Hematopoietic multipotent progenitor cell treated with erythropoietin and hydrocortisone succinate and interleukin-3 and kit ligand, for 17 days (in vitro differentiated cells): ENCODE measurements at regions not wholly inside any gene's neighbourhood (a gene's known extent, or its start where the extent isn't known, plus 50 kb on each side); places are given as distances from the start of the nearest gene placed in this dataset.

Experiments
- DNase-seq: peaks from one replicate; pipeline ENCODE4 v3.0.0-alpha.2; 2015; ENCODE audit warnings: low spot score

DNA sequence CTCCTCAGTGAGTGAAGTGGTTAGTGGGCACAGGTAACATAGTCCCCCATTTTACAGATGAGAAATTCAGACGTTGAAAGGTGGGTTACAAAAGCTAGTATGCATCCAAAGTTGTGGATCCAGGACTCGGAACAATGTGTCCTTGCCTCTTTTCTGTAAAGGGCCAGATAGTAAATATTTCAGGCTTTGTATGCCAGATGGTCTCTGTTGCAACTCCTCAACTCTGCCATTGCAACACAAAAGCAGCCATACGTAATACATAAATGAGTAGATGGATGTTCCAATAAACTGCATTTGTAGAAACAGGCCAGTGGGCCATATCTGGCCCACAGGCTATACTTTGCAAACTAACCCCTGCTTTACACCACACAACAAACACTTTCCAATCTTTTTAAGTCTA is 166.6 kb upstream of the PKDCC start:
- DNase-seq, result no peak

DNA sequence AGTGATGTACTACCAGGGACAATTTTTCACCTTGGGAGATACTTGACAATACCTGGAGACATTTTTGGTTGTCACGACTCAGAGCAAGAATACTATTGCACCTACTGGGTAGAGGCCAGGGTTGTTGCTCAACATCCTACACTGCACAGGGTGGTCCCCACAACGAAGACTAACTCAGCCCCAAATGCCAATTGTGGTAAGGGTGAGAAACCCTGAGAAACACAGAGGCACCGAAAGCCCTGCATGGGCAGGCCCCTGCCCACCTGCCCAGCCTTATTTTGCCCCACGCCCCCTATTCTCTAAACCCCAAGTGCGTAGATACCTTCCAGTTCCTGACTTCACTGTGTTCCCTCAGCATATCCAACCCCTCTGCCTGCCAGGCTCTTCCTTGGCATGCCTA is 163.1 kb upstream of the PKDCC start:
- no peak for DNase-seq

DNA sequence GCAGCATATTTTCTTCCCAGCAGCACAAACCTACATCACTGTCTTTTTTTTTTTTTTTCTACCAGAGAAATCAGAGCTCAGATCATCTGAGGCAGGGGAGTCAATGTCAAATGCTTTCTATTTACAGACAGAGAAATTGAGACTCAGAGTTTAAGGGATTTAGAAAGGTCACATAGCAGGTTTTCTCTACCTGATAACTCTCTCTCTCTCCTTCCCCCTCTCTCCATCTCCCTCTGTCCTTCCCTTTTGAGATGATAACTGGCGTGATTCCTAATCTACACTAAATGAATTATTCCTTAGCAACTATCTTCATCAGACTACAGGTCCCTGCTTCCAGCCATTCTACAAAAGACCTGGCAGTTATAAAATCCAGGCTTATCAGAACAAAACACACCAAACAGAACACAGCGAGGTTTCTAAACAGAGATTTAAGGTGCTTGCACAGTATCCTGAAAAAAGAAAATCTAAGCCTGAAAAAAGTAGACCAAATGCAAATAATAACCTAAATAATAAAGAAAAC is 161.6 kb upstream of the PKDCC start:
- DNase-seq, result no peak

DNA sequence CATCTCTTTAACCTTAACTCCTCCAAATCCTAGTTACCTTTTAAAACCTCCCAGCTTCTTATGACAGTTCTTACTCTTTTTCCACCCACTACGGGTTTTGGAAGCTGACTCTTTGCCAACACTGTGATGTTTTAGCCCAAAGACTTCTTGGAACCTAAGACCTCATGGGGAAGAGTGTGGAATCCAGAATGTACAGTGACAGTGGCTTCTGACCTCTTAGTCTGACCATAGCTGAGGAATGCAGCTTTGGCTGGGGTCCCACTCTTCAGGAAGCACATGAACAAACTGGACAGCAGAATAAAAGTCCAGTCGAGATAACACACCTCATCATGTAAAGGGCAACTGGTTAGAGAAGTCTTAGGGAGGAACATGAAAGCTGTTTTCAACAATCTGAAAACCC is 161.1 kb upstream of the PKDCC start:
- DNase-seq, result no peak

DNA sequence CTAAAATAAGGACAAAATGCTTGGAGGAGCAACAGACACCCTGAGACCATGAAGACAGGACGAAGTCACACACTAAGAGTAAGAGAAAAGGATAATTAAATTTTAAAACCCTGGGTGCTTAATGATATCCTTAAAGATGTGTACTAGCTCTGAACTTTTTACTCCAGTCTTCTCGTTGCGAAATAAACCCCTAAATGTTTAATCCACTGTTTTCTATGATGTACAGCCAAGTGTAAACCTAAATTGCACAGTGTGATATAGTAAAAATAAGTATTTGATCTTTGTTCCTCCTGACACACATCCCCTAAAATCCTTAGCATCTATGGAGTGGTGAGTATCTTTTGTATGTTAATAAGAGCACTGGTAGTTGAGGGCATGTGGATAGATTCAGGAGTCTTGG is 157.5 kb upstream of the PKDCC start:
- DNase-seq, result no peak

DNA sequence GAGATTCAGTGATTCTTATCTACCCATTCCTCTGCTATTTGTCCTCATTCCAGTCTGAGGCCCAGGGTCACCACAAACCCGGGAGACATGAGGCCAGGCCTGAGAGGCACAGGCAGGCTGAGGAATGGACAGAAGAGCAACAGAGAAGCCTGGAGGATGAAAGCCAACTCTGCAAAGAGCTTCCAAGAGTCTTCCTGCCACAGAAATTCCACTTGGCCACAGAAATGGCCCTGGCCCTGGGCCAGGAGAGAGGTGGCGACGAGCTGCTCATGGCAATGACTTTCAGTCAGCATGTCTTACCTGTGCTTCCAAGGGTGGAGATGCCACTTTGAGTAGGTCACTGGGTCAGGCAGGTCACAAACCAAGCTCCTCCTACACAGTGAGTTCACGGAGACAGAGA is 155.3 kb upstream of the PKDCC start:
- DNase-seq, result no peak

DNA sequence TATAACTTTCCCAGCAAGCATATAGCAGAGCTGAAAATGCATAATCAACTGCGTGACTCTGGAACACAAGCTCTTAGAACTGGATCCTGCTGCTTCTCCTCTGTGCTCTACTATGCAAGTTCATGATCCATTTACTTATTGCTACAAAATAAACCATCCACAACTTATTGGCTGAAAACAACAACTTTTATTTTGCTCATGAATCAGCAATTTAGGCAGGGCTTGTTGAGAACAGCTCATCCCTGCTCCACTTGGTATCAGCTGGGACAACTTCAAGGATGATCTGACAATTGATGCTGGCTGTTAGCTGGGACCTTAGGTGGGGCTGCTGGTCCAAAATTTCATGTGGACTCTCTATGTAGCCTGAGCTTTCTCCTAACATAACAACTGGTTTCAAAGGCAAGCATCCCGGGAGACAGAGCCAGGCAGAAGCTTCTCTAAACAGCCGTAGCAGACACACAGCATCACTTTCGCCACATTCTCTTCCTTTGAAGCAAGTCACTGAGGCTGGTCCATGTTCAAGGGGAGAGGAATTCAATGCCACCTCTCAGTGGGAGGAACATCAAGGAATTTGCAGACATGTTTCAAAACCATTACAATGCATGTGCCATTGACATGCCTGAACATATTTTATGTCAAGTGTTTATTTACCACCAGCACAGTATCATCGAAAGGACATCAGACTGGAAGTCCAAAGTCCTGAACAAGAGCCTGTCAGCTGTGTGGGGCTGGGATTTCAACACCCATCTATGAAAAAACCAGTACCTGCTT is 153.1 kb upstream of the PKDCC start:
- no peak for DNase-seq

DNA sequence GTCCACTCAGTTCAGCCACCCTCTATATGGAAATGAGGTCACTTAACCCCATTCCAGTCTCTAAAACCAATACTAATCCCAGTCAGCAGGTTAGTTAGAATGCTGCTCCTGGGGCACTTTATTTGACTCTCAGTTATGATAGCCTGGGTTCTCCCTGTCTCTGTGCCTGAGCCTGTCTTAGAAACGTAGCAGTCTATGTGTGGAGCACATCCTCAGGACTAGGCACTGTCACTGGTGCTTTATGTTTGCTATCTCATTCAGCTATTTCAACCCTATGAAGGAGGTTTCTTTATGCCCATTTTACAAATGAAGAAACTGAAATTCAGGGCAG is 152.5 kb upstream of the PKDCC start:
- no peak for DNase-seq

DNA sequence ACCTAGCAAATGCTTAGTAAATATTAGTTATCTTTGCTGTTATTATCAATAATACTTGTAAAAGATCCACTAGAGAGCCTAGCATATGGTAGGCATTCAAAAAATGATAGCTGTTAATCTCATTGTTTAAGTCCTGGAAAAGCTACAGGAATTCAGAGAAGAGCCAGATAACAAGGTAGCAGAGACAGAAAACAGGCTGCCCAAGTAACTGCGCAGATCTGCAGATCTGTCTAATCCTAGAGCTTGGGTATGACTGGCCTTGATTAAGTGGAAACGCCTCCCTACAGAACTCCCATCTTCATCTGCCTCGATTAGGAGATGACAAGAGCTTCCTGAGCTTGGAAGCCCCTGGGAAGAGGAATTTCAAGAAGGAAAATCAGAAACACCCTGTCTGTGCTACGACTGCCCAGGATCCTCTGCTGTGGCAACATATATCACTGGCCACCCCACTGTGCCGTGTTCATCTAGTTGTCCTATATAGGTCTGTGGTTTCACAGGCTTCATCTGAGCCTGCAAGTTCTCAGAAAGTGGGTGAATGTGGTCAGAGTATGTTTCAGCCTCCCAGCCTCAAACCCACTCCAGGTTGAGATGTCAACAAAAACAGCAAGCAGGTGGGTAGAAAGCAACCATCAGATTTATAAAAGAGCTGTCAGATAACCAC is 151.5 kb upstream of the PKDCC start:
- no peak for DNase-seq

DNA sequence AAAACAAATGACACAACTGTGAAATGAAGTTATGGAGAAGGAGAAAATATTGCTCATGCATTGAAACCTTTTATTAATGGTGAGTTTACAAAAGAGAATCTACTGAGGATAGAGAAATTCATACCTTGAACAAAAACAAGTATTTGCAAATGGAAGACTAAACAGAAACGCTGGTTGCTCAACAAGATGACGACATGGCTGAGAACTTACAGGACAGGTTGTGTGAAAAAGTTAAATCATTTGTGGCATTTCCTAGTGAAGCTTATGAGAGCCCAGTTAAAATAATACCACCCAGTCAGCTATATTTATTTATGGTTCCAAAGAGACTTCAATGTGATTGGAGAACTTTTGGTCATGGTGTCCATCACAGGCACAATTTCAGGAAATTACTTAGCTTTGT is 148.6 kb upstream of the PKDCC start:
- no peak for DNase-seq

DNA sequence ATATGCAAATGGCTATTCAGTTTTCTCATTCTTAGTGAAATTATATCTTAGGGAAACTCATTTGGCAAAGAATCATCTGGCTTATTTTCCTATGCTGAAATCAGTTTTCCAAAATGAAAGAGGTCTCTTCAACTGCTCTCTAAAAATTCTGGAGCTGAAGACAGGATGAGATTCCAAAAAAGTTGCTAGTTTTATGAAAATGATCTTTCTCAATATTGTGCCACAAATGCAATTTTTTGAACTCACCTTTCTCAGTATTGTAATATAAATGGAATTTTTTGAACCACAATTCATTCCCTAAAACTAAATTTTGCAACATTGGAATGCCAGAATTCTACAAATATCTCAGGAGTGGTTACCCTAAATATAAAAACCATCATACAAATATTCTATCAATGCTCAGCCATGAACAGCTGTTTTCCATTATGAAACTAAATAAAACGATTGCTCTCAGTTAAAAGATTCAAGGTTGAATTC is 147.7 kb upstream of the PKDCC start:
- DNase-seq, result no peak

DNA sequence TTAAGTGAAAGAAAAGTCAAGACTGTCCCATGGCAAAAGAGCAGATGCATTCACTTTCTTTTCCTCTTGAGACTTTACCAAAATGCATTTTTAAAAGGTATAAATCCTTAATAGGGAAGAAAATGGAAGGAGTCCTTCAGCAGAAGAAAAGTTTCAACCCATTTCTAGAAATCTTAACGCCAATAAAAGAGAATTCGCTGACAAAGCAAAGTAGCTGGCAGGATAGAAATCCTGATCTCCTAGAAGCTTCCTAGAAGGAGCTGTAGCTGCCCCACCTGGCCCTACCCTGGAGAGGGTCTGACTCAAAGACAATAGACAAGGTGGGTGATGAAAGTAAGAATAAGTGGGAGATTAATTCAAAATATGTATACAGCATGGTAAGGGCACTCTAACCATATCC is 144.9 kb upstream of the PKDCC start:
- DNase-seq, result no peak

DNA sequence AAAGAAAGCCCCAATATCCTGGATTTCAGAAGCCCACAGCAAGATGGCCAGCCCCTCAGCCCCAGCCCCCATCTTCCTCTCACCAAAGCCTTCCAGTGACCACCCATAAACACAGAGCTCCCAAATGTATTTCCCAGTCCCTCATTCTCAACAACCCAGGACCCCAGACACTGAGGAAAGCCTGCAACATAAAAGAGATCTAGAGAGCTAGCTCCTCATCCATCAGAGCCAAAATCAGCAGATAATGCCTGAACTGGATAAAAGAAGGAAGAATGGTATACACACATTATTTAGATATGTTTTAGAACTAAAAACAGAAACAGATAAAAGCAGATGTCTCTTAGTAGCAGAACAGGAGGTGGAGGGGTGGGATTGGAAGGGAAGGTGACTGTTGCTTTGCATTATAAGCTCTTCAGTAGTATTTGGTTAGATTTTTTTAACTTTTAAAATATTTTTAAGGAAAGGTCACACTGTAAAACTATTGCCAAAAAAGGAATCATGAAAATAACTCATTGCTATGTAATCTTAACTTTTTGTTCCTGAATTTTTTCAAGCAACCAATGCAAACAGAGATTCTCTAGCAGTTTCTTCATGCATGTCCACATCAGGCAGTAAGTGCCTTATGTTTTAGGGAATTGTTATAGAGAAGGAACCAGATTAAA is 144.2 kb upstream of the PKDCC start:
- DNase-seq, result no peak

DNA sequence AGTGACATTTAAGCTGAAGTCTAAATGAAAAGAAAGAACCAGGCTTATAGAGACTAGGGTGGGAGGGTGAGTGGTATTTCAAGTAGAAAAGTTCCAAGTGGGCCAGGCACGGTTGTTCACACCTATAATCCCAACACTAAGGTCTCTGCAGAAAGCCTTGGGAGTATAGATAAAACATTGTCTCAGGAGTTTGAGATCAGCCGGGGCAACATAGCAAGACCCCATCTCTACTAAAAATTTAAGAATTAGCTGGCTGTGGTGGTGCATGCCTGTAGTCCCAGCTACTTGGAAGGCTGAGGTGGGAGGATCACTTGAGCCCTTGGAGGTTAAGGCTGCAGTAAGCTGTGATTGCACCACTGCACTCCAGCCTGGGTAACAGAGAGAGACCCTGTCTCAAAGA is 143.4 kb upstream of the PKDCC start:
- DNase-seq, result no peak

DNA sequence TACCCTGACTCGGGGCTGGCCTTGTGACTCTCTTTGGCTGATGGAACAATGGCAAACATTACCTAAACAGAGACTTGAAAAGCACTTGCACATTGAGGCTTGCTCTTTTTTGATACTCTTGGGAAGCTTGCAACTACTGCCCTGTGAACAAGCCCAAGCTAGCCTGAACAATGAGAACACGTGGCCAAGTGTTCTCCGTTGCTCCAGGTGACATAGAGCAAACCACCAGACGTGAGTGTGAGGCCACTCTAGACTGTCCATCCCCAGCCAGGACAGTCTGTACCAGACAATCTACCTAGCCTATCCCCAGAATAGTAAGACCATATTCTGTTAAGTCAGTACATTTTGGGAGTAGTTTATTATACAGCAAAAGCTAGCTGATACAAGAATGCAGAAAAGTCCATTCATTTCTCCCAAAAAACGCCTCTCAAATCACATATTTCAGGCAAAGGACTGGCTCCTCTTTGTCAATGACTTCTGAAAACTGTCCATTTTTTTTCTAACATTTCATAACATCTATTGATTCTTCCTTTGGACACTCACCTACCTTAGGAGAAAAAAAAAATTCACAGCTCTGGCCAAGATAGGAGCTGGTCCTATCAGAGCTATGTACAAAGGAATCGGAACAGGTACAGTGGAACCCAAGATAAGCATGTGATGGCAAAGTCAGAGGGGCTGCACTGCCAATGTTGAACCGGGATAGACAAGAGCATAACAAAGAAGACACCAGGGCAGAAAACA is 142.1 kb upstream of the PKDCC start:
- no peak for DNase-seq

DNA sequence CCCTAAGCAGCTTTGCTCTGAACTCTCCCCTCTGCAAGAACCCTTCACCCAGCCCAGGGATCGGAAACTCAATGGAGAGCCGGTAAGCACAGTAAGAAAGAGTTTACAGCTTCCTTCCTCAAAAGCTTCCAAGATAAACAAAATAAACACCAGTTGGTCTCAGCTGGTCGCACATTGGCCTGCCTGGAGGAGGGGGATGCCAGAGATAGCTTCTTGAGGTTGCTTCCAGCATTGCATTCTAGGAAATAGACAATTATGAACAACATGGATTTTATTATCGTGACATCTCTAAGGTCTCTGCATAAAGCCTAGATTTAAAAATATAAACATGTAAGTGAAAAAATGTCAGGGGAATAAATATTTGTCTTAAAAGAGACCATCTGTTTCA is 141.5 kb upstream of the PKDCC start:
- no peak for DNase-seq

DNA sequence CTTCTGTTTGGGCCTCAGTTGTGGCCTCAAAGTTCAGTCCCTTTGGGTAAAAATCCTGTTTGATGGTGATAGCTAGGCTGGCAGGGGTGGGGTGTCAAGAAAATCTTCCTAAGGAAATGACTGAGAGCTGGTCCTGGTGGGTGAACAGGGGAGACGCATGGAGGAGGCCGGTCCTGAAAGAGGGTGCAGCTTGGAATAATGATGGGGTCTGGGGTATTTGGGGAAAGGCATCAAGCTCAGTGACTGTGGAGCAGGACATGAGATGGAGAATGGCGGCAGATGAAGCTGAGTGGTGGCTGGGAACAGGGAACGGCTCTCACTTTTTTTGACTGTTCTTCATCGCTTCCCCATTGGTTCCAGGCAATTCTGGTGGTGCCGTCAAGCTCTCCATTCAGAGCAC is 140.7 kb upstream of the PKDCC start:
- DNase-seq, result no peak

DNA sequence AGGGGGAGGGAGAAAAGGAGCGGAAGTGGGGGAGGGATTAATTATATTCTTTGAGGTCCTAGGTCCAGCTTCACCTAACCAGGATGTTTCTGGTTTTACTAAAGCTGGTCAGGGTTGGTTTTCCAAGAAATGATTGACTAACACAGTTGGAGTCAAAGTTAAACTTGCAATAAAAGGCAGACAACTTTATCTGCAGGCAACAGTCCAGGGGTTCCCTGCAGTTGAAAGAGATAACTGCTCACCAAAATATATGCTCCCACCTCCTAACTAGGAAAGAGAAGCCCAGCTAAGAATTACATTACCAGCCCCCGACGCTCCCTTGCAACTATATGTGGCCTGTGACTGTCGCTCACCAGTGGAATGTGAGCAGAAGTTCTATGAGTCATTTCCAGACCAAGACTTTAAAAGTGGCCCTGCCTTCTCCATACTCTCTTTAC is 140.0 kb upstream of the PKDCC start:
- DNase-seq, result no peak

DNA sequence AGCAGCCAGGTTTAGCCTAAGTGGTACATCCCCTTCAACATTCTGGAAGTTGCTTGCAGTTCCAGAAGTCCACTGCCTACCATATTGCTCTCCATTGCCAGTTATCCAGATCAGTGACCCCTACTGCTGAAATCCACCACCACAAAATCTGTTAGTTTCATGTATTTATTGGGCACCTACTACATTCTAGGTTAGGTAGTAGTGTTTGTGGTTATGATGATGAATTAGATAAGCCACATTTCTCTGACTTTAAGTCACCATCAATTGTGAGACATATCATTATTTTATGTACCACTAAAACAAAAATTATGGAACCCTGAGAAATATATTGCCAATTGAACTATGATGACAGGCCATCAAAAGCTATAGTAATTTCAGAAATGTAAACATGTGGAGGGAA is 139.5 kb upstream of the PKDCC start:
- no peak for DNase-seq

DNA sequence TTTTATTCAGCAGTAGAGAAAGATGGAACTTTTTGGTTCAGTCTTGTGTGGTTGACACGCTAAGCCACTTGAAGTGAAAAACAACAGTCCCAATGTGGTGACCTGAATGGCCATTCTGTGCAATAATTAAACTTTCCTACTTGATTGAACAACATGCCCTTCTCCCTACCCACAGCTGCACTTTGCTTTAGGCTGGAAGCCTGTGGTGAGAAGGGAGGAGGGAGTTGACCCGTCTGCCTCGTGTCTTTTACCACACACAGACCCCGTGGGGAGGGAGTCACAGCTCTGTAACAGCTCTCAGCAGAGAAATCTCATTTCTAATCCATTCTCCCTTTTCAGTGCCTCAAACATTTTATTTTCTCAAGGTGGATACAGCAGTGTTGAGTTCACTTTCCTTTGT is 138.2 kb upstream of the PKDCC start:
- DNase-seq, result no peak

DNA sequence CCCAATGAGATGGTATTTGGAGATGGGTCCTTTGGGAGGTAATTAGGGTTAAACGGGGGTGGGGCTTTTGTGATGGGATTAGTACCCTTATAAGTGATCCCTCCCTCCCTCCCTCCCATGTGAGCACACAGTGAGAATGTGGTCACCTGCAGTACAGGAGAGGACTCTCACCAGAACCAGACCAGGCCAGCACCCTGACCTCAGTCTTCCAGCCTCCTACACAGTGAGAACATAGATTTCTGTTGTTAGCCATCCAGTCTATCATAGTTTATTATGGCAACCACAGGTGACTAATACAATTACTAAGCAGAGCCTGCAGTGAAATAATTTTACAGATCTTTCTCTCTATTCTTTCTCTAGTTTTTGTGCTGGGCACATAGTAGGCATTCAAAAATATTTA is 137.7 kb upstream of the PKDCC start:
- DNase-seq, result no peak

DNA sequence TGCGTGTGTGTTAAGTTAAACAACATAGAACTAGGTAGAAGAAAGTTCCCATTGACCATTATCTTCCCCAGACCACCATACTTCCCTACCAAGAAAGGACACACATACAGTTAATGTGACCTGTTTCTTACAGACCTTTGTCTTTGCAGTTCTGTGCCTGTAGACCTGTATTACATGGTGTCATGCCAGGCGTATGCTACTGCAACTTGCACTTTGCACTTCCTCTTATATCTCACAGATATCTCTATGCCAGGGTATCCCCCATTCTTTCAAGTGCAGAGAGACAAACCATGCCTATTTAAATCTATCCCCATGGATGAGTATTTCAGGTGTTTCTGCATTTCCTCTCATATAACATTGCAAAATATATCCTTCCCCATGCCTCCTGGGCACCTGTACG is 136.8 kb upstream of the PKDCC start:
- DNase-seq, result no peak

DNA sequence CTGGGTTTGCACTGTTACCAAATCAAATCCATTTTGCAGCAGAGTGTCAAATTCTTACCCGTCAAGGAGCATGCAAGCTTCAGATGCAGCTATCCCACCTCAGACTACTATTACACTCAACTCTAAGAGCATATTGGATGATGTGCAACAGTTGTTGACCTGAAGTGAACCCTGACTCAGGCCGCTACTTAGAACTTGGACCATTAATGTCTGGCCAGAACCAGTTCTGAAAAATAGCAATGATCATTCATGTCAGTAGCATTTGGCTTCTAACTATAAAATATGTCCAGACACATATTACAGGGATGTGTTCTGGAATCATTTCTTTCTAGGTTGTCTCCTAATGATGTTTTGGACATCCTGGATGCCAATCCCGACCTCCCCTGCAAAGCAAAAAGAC is 135.5 kb upstream of the PKDCC start:
- DNase-seq, result no peak
